HEK293 (cell line): ENCODE measurements at regions not wholly inside any gene's neighbourhood (a gene's known extent, or its start where the extent isn't known, plus 50 kb on each side); places are given as distances from the start of the nearest gene placed in this dataset.

Experiments
- BCL11A ChIP-seq: fragments of 450-650 bp; formaldehyde crosslinking; IDR thresholded peaks from 2 replicates; pipeline ENCODE4 v1.5.1; 2016; ENCODE audit warnings: low read depth, missing biosample characterization, missing genetic modification characterization
- BCL6B ChIP-seq: fragments of 450-650 bp; formaldehyde crosslinking; IDR thresholded peaks from 2 replicates; pipeline ENCODE4 v1.5.1; 2017; ENCODE audit warnings: missing biosample characterization, missing genetic modification characterization
- CTCF ChIP-seq: fragments of 450-650 bp; formaldehyde crosslinking; IDR thresholded peaks from 2 replicates; pipeline ENCODE4 v1.5.1; 2016; ENCODE audit warnings: missing biosample characterization, missing genetic modification characterization
- REST ChIP-seq: fragments of 450-650 bp; formaldehyde crosslinking; IDR thresholded peaks from 2 replicates; pipeline ENCODE4 v1.5.1; 2016; ENCODE audit warnings: missing biosample characterization, missing genetic modification characterization
- SP2 ChIP-seq: fragments of 450-650 bp; formaldehyde crosslinking; IDR thresholded peaks from 2 replicates; pipeline ENCODE4 v1.5.1; 2016; ENCODE audit warnings: missing biosample characterization, missing genetic modification characterization
- ZBTB17 ChIP-seq: fragments of 450-650 bp; formaldehyde crosslinking; IDR thresholded peaks from 2 replicates; pipeline ENCODE4 v1.5.1; 2016; ENCODE audit warnings: missing biosample characterization, missing genetic modification characterization
- ZBTB21 ChIP-seq: fragments of 450-650 bp; formaldehyde crosslinking; IDR thresholded peaks from 2 replicates; pipeline ENCODE4 v1.5.1; 2017; ENCODE audit warnings: missing biosample characterization, missing genetic modification characterization
- ZNF184 ChIP-seq: fragments of 450-650 bp; IDR thresholded peaks from 2 replicates; pipeline ENCODE4 v1.5.1; 2018; ENCODE audit warnings: missing biosample characterization, mild to moderate bottlenecking, missing genetic modification characterization
- ZNF274 ChIP-seq, 2 experiments: fragments of 200-500 bp in 1 of 2; fragments of 450-650 bp in 1 of 2; sonication (Bioruptor generic) in 1 of 2; formaldehyde crosslinking in 1 of 2; IDR thresholded peaks; 2 replicates each; pipeline versions ENCODE4 v1.5.1 to v1.6.1; 2014 to 2016; ENCODE audit warnings: borderline replicate concordance in 1 of 2, inconsistent platforms in 1 of 2, low read length in 1 of 2, missing biosample characterization in 1 of 2, missing genetic modification characterization in 1 of 2
- ZNF426 ChIP-seq: fragments of 450-650 bp; formaldehyde crosslinking; IDR thresholded peaks from 2 replicates; pipeline ENCODE4 v1.5.1; 2017; ENCODE audit warnings: missing biosample characterization, missing genetic modification characterization, mild to moderate bottlenecking, inconsistent platforms, moderate library complexity
- ZNF530 ChIP-seq: fragments of 450-650 bp; formaldehyde crosslinking; IDR thresholded peaks from 2 replicates; pipeline ENCODE4 v1.5.1; 2016; ENCODE audit warnings: low read depth, missing biosample characterization, missing genetic modification characterization
- ZNF785 ChIP-seq: fragments of 450-650 bp; formaldehyde crosslinking; IDR thresholded peaks from 2 replicates; pipeline ENCODE4 v1.5.1; 2016; ENCODE audit warnings: missing biosample characterization, missing genetic modification characterization

DNA sequence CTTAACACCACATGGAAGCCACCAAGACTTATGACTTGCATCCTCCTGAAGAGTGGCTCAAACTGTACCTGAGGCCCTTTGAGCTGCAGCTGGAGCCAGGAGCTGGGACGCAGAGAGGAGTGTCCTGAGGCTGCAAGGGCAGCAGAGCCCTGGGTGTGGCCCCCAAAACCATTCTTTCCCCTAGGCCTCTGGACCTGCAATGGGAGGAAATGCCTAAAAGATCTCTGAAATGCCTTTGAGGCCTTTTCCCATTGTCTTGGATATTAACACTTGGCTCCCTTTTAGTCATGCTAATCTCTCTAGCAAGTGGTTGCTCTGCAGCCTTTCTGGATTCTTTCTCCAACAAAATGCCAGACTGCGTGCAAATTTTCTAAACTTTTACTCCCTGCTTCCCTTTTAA lies 156.1 kb downstream of the SLC38A4 start:
- no peak for TF ChIP-seq REST (tag by site-specific recombination)
- TF ChIP-seq BCL11A (tag by site-specific recombination), result no peak
- TF ChIP-seq SP2, result no peak
- TF ChIP-seq ZBTB21 (tag by site-specific recombination), result no peak
- no peak for TF ChIP-seq ZNF530 (tag by site-specific recombination)
- TF ChIP-seq CTCF (tag by site-specific recombination), result no peak
- no peak for TF ChIP-seq ZNF785
- no peak for TF ChIP-seq ZNF426 (tag by site-specific recombination)
- TF ChIP-seq BCL6B, result no peak
- TF ChIP-seq ZNF184 (tag by site-specific recombination), result no peak
- TF ChIP-seq ZBTB17, result no peak
- no peak for TF ChIP-seq ZNF274 (IDR thresholded peaks at IDR 0.05; ENCODE audit: low read length)
- TF ChIP-seq ZNF274 (tag by site-specific recombination; IDR thresholded peaks at IDR 0.05; ENCODE audit: borderline replicate concordance), result no peak
